ENCODE measurements at regions not wholly inside any gene's neighbourhood (a gene's known extent, or its start where the extent isn't known, plus 50 kb on each side); places are given as distances from the start of the nearest gene placed in this dataset.

DNA sequence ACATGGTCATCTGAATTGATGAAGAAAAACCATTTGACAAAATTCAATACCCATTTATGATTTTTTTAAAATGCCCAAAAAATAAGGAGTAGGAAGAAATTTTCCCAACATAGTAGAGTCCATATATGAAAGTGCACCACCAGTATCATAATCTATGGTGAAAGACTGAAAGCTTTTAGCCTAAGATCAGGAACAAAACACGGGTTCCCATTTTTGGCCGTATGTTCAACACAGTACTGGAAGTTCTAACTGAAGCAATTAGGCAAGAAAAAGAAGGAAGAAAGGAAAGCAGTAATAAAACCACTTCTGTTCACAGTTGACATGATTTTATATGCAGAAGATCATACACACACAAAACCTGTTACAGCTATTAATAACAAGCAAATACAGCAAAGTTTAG lies 227.8 kb upstream of the RAB4A start:
- TF ChIP-seq ELF4 (IDR thresholded peaks at IDR 0.05) (no peak), BHLHE40 (IDR thresholded peaks at IDR 0.05; ENCODE audit: borderline replicate concordance) (no peak), FOXM1 (IDR thresholded peaks at IDR 0.05; ENCODE audit: borderline replicate concordance) (no peak), SUZ12 (IDR thresholded peaks at IDR 0.05) (no peak), HDGF (IDR thresholded peaks at IDR 0.05; ENCODE audit: borderline replicate concordance) (no peak)
- TF ChIP-seq, protein P1, sequence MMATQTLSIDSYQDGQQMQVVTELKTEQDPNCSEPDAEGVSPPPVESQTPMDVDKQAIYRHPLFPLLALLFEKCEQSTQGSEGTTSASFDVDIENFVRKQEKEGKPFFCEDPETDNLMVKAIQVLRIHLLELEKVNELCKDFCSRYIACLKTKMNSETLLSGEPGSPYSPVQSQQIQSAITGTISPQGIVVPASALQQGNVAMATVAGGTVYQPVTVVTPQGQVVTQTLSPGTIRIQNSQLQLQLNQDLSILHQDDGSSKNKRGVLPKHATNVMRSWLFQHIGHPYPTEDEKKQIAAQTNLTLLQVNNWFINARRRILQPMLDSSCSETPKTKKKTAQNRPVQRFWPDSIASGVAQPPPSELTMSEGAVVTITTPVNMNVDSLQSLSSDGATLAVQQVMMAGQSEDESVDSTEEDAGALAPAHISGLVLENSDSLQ (IDR thresholded peaks at IDR 0.05) = no peak
